GM12873 (cell line): ENCODE measurements at regions not wholly inside any gene's neighbourhood (a gene's known extent, or its start where the extent isn't known, plus 50 kb on each side); places are given as distances from the start of the nearest gene placed in this dataset.

ENCODE experiments used
- TF ChIP-seq, protein P1 (sequence below): IDR thresholded peaks from 2 replicates; pipeline ENCODE4 v1.5.1; 2012; ENCODE audit warnings: low read depth, mild to moderate bottlenecking, moderate library complexity, low read length, control low read depth; ENCODE audit not compliant: insufficient read depth; ENCODE audit errors: missing control alignments

DNA sequence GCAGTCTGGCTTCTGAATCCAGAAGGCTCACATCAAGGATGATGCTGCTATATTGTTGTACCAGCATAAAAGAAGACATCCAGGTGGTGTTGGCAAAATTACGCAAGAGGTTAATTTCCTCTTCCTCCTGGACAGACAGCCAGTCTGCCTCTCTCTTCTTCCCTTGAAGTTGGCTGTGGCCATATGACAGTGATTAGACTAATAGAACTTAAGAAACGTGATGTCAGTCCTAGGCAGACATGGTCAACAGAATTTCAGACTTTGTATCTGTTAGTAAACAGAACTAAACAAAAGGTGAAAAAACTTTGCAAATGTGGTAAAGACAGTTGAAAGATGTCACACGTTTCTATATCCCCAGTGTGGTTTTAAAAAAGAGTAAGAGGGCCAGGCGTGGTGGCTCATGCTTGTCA lies 465.2 kb upstream of the NR2F2 start:
- TF ChIP-seq, protein P1, sequence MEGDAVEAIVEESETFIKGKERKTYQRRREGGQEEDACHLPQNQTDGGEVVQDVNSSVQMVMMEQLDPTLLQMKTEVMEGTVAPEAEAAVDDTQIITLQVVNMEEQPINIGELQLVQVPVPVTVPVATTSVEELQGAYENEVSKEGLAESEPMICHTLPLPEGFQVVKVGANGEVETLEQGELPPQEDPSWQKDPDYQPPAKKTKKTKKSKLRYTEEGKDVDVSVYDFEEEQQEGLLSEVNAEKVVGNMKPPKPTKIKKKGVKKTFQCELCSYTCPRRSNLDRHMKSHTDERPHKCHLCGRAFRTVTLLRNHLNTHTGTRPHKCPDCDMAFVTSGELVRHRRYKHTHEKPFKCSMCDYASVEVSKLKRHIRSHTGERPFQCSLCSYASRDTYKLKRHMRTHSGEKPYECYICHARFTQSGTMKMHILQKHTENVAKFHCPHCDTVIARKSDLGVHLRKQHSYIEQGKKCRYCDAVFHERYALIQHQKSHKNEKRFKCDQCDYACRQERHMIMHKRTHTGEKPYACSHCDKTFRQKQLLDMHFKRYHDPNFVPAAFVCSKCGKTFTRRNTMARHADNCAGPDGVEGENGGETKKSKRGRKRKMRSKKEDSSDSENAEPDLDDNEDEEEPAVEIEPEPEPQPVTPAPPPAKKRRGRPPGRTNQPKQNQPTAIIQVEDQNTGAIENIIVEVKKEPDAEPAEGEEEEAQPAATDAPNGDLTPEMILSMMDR, result no peak

DNA sequence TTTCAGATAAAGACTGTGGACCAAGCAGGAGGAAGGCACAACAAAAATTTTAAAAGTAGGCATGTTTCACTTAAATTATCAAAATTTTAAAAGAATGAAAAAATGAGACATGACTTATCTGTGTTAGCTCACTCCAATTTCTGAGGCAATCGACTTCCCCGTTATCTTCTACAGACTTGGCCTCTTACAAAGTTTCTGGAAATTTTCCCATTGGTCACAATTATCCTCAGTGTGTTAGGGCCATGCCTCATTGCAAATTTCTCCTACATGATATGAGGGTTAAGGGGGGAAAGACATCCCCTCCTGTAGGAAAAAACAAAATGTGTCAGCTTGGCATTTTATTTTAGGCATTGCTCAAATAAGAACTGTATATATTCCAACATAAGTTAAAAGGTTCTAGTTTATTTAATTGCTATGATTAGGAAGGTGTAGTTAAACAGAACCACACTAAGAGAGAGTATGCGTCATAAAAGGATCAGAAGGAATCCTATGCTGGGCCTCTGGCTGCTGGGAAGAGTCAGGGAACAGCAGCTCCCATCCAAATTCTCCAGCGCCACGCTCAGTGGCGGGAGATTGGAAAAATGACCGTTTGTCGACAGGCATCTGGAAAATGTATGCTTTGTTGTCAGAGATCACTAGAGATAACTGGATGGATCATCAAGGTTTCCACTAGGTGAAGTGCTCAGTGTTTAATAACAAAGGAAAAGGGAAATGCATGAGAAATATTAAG lies 463.6 kb upstream of the NR2F2 start:
- TF ChIP-seq, protein P1, result no peak

DNA sequence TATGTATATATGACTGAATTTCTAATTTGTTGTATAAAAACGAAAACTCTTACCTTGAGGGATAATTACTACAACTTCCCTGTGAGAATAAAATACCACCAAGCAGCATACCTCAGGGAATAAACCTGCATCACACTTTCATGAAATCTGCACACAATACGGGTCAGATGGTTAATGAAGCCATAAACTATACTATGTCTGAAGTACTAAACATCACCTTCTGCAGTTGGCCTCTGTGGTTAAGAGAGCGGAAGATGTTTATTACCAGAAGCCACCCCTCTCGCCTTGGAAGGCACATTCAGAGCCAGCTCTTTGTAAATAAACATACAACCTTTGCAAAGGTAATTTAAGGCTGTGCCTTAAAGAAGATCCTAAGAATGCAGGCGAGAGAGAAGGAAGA lies 462.1 kb upstream of the NR2F2 start:
- TF ChIP-seq, protein P1, result no peak

DNA sequence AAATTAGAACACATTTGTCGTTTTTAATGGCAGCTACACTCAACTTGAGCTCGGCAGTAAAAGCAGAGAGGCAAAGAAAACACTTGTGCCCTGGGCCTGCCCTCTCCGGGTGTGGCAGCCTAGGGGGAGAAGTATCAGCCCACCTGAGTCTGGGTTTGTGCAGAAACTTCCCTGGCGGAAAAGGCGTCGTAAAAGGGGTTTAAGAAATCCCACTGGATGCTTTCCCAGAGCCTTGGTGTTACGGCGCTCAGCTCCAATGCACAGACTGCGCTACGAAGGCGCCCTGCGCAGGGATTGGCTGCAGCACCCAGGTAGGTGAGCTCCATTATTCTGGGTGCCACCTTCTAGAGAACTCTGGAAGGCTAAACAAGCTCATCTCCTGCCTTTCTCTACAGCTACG lies 461.5 kb upstream of the NR2F2 start:
- TF ChIP-seq, protein P1, result no peak

DNA sequence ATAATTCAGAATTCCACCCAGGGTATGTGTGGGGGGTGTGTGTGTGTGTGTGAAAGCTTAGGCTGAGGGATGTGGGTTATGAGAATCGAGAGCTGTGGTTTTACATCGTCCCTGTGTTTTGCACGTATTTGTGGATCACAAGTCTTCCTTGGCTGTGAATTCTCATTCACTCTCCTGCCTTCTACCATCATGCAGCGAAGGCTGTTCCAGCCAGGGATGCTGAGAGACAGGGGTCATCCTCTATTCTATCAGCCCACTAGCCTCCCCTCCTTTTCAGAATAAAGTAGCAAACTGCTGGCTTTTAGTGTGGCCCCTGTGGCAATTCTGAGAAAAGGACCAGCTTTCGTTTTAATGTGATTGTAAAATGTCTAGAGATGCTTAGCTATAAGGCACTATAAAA lies 460.6 kb upstream of the NR2F2 start:
- TF ChIP-seq, protein P1, result no peak

DNA sequence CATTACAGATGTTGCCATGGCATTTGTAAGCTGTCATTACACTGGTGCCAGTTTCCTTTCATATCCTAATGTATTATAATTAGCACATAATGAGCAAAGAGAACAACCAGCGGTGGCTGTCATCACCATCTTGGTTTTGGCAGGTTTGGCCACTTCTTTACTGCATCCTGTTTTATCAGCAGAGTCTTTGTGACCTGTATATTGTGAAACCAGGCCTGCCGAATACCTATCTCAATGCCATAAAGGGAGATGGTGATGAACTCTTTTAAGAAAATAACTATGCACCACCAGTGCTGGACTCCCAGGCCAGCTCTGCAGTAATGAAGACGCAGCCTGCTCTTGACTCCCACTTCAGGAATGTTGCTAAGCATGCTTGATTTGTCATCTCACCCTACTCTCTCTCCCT lies 458.1 kb upstream of the NR2F2 start:
- TF ChIP-seq, protein P1, result no peak

DNA sequence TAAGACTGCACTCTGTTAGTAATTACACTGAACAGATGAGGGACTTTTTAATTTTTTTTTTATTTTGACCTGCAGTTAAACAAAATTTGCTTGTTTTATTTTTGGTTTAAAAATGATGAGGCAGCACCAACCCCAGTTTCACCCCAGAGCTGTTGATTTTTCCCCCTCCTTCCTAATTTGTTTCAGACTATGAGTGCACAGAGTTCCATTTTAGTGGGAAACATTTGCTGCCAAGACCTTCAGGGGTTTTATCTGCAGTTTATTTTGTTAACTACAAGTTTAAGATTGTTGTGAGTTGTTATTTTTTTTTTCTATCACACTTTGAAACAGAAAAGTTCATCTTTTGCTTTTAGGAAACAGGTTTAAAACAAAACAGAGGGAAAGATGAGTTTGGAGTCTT lies 455.9 kb upstream of the NR2F2 start:
- TF ChIP-seq, protein P1, result no peak
